Central memory CD8-positive, alpha-beta T cell (primary cell): ENCODE measurements at regions not wholly inside any gene's neighbourhood (a gene's known extent, or its start where the extent isn't known, plus 50 kb on each side); places are given as distances from the start of the nearest gene placed in this dataset.

ENCODE experiments used
- ATAC-seq: fragments of 150-1000 bp; cut with Tn5 transposase; replicated peaks from 2 replicates; pipeline ENCODE4 v1.10.0; 2022; ENCODE audit warnings: mild to moderate bottlenecking, moderate FRiP score, moderate number of reproducible peaks; ENCODE audit not compliant: poor library complexity, severe bottlenecking; ENCODE audit errors: extremely low read depth
- DNase-seq, 2 donors: peaks; one replicate each; pipeline ENCODE4 v3.0.0; 2021; ENCODE audit warnings: low spot score in 2 of 2
- H3K27ac Mint-ChIP-seq: one replicate; pipeline ENCODE4 v1.8.0; 2022; ENCODE audit warnings: low read depth, mild to moderate bottlenecking, moderate library complexity, mixed read lengths
- H3K27me3 Mint-ChIP-seq: one replicate; pipeline ENCODE4 v1.8.0; 2022; ENCODE audit warnings: mixed read lengths
- H3K36me3 Mint-ChIP-seq: one replicate; pipeline ENCODE4 v1.8.0; 2022; ENCODE audit warnings: mild to moderate bottlenecking, moderate library complexity, mixed read lengths; ENCODE audit not compliant: insufficient read depth
- H3K4me1 Mint-ChIP-seq: one replicate; pipeline ENCODE4 v1.8.0; 2022; ENCODE audit warnings: mixed read lengths
- H3K4me3 Mint-ChIP-seq: one replicate; pipeline ENCODE4 v1.8.0; 2022; ENCODE audit warnings: mild to moderate bottlenecking, moderate library complexity, mixed read lengths
- H3K9me3 Mint-ChIP-seq: one replicate; pipeline ENCODE4 v1.8.0; 2022; ENCODE audit warnings: mixed read lengths

DNA sequence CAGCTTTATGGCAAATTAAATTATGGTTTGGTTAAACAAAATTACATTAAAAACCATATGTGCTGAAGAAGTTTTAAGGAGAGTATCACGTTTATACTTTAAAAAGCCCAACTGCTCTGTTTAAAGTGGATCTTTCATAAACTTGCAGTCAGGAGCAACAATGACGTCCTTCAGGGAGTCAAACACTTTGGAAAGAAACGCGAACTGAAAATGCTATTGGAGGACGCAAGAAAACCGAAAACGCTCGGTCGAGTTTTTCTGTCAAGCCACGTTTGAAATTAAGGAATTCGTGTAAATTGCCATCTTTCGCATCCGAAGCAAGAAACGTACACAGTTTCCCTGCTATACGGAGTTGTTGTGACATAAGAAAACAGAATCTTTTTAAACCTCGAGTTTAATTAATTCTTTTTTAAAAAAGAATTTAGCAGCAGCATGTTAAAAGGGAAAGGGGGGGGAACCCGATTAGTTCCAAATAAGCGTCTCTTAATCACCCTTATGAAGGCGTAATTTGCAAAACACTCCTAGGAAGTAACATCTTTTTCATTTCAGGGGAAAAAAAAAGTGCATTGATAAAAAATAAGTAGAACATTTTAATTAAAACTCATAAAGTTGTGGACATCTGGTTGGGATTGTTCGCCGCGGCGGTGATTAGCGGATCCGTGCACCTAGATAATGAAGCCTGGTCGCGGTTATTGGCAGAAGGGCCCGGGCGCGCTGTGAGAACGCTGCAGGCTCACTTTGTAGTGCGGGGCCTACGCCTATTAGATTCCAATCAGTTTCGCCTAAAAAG is 295.4 kb downstream of the TFAP2C start:
- ATAC-seq (no peak), DNase-seq (no peak)
- H3K4me1 Mint-ChIP-seq, result no peaks in the 10 kb centered on the region
- H3K27ac Mint-ChIP-seq, result no peak overlapping the region
- H3K36me3 Mint-ChIP-seq, result no peaks in the 10 kb centered on the region
- H3K27me3 Mint-ChIP-seq, result peaks cover 61% of the 10 kb centered on the region
- H3K4me3 Mint-ChIP-seq, result no peak overlapping the region
- no peaks in the 10 kb centered on the region for H3K9me3 Mint-ChIP-seq

- ATAC-seq, result no peak
- Mint-ChIP-seq H3K36me3 (no peaks in the 10 kb centered on the region), H3K27me3 (peaks cover 69% of the 10 kb centered on the region), H3K9me3 (no peaks in the 10 kb centered on the region), H3K4me3 (no peak overlapping the region), H3K4me1 (no peaks in the 10 kb centered on the region), H3K27ac (no peak overlapping the region)
- DNase-seq, result no peak
These were observed 296.1 kb downstream of the TFAP2C start for GRCh38 chr20:56925082-56925830.

GRCh38 chr20:56925831-56926170 is 296.7 kb downstream of the TFAP2C start:
- DNase-seq (no peak), ATAC-seq (no peak)
- Mint-ChIP-seq H3K4me3 (no peak overlapping the region), H3K4me1 (no peaks in the 10 kb centered on the region), H3K27me3 (peaks cover 74% of the 10 kb centered on the region), H3K9me3 (no peaks in the 10 kb centered on the region), H3K27ac (no peak overlapping the region), H3K36me3 (no peaks in the 10 kb centered on the region)

- no peaks in the 10 kb centered on the region for H3K4me1 Mint-ChIP-seq
- peaks cover 75% of the 10 kb centered on the region for H3K27me3 Mint-ChIP-seq
- no peak overlapping the region for H3K27ac Mint-ChIP-seq
- no peak for DNase-seq
- H3K9me3 Mint-ChIP-seq, result no peaks in the 10 kb centered on the region
- no peak overlapping the region for H3K4me3 Mint-ChIP-seq
- no peak for ATAC-seq
- no peaks in the 10 kb centered on the region for H3K36me3 Mint-ChIP-seq
These were observed 297.4 kb downstream of the TFAP2C start for GRCh38 chr20:56926501-56926900.

DNA sequence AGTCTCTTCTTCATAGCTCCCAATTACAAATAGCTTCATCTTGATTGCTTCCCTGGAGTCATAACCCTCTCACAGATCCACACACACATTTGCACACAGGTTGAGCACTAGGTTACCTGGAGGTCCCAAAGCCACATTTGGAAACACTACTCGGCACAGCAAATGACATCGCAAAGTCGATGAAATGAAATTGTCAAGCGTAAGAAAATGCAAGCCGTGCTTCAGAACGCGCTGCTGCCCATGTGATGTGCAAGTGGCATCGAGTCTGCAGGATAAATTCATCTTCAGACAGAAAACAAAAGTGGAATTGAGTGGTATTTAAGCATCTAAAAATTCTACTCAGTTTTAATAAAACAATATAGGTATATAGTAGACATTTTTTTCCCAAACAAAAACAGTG is 298.0 kb downstream of the TFAP2C start:
- H3K9me3 Mint-ChIP-seq, result no peaks in the 10 kb centered on the region
- H3K4me3 Mint-ChIP-seq, result no peak overlapping the region
- DNase-seq (peak in 1 of 2 donors; percentile 8), ATAC-seq (no peak)
- H3K4me1 Mint-ChIP-seq, result no peaks in the 10 kb centered on the region
- peaks cover 69% of the 10 kb centered on the region for H3K27me3 Mint-ChIP-seq
- no peak overlapping the region for H3K27ac Mint-ChIP-seq
- no peaks in the 10 kb centered on the region for H3K36me3 Mint-ChIP-seq

GRCh38 chr20:56928007-56928406 is 298.9 kb downstream of the TFAP2C start:
- H3K36me3 Mint-ChIP-seq, result no peaks in the 10 kb centered on the region
- no peak overlapping the region for H3K27ac Mint-ChIP-seq
- DNase-seq, result no peak
- H3K4me3 Mint-ChIP-seq, result no peak overlapping the region
- no peaks in the 10 kb centered on the region for H3K4me1 Mint-ChIP-seq
- ATAC-seq, result no peak
- no peaks in the 10 kb centered on the region for H3K9me3 Mint-ChIP-seq
- H3K27me3 Mint-ChIP-seq, result peaks cover 60% of the 10 kb centered on the region

- Mint-ChIP-seq H3K9me3 (no peaks in the 10 kb centered on the region), H3K4me1 (no peaks in the 10 kb centered on the region), H3K4me3 (no peak overlapping the region), H3K27me3 (peaks cover 51% of the 10 kb centered on the region), H3K27ac (no peak overlapping the region), H3K36me3 (no peaks in the 10 kb centered on the region)
- ATAC-seq (no peak), DNase-seq (no peak)
These were observed 300.5 kb downstream of the TFAP2C start for GRCh38 chr20:56929606-56930005.

- no peak for DNase-seq
- Mint-ChIP-seq H3K36me3 (no peaks in the 10 kb centered on the region), H3K9me3 (no peaks in the 10 kb centered on the region), H3K27me3 (peaks cover 48% of the 10 kb centered on the region), H3K27ac (no peak overlapping the region), H3K4me3 (no peak overlapping the region), H3K4me1 (no peaks in the 10 kb centered on the region)
- no peak for ATAC-seq
These were observed 301.8 kb downstream of the TFAP2C start for GRCh38 chr20:56930876-56931275.

GRCh38 chr20:56932575-56933330 is 303.6 kb downstream of the TFAP2C start:
- Mint-ChIP-seq H3K27me3 (peaks cover 29% of the 10 kb centered on the region), H3K4me1 (no peaks in the 10 kb centered on the region), H3K27ac (no peak overlapping the region), H3K36me3 (no peaks in the 10 kb centered on the region), H3K4me3 (no peak overlapping the region), H3K9me3 (no peaks in the 10 kb centered on the region)
- DNase-seq (no peak), ATAC-seq (no peak)

GRCh38 chr20:56933331-56933698 is 304.2 kb downstream of the TFAP2C start:
- H3K27me3 Mint-ChIP-seq, result peaks cover 27% of the 10 kb centered on the region
- no peaks in the 10 kb centered on the region for H3K4me1 Mint-ChIP-seq
- ATAC-seq (no peak), DNase-seq (no peak)
- no peak overlapping the region for H3K27ac Mint-ChIP-seq
- no peak overlapping the region for H3K4me3 Mint-ChIP-seq
- no peaks in the 10 kb centered on the region for H3K36me3 Mint-ChIP-seq
- H3K9me3 Mint-ChIP-seq, result no peaks in the 10 kb centered on the region

DNA sequence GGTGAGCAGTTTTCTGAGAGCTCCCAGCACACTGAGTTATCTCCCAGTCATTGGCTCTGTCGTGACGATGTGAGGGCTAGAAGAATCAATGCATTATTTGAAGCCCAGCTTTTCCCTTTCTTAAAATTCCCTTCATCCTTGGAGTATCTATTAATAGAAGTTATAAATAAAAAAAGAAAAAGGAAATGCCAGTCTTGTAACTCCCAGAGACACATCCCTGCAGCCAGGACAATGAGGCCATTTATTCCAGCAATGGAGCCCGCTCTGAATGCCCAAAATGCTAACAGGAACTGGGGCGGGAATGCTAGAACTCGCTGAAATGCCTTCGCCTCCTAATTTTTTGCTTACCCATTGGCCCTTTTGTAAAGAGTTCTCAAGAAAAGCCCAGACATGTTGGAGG is 305.8 kb downstream of the TFAP2C start:
- Mint-ChIP-seq H3K27me3 (peaks cover 29% of the 10 kb centered on the region), H3K4me3 (no peak overlapping the region), H3K36me3 (no peaks in the 10 kb centered on the region), H3K9me3 (no peaks in the 10 kb centered on the region), H3K4me1 (no peaks in the 10 kb centered on the region), H3K27ac (no peak overlapping the region)
- ATAC-seq (no peak), DNase-seq (no peak)

GRCh38 chr20:56940466-56940865 is 311.4 kb downstream of the TFAP2C start:
- Mint-ChIP-seq H3K36me3 (no peaks in the 10 kb centered on the region), H3K27ac (no peak overlapping the region), H3K4me1 (no peaks in the 10 kb centered on the region), H3K27me3 (peaks cover 20% of the 10 kb centered on the region), H3K9me3 (no peaks in the 10 kb centered on the region), H3K4me3 (no peak overlapping the region)
- ATAC-seq (no peak), DNase-seq (no peak)
